DND-41 (cell line): ENCODE measurements at regions not wholly inside any gene's neighbourhood (a gene's known extent, or its start where the extent isn't known, plus 50 kb on each side); places are given as distances from the start of the nearest gene placed in this dataset.

Experiments
- CTCF ChIP-seq: IDR thresholded peaks from 2 replicates; pipeline ENCODE4 v1.5.1; 2012; ENCODE audit warnings: borderline replicate concordance, low read length, moderate library complexity, mild to moderate bottlenecking; ENCODE audit not compliant: poor library complexity, severe bottlenecking; ENCODE audit errors: extremely low read depth
- EZH2 ChIP-seq: IDR thresholded peaks from 3 replicates; pipeline ENCODE4 v1.6.1; 2012; ENCODE audit warnings: borderline replicate concordance, low read depth, mild to moderate bottlenecking, moderate library complexity, low read length, inconsistent platforms; ENCODE audit not compliant: severe bottlenecking

- no peak for TF ChIP-seq CTCF
- no peak for TF ChIP-seq EZH2
Observed at GRCh38 chr5:124235576-124235975, 510.9 kb downstream of the ZNF608 start.
